Urothelium cell line (cell line): ENCODE measurements at regions not wholly inside any gene's neighbourhood (a gene's known extent, or its start where the extent isn't known, plus 50 kb on each side); places are given as distances from the start of the nearest gene placed in this dataset.

Experiments used
- DNase-seq: peaks from one replicate; pipeline ENCODE4 v3.0.0; 2011; ENCODE audit warnings: low spot score, mixed read lengths
- FAIRE-seq: peaks from 2 replicates; lab custom pipeline; 2011; peaks lifted over from hg19 to GRCh38; lab: Jason Lieb, UNC

DNA sequence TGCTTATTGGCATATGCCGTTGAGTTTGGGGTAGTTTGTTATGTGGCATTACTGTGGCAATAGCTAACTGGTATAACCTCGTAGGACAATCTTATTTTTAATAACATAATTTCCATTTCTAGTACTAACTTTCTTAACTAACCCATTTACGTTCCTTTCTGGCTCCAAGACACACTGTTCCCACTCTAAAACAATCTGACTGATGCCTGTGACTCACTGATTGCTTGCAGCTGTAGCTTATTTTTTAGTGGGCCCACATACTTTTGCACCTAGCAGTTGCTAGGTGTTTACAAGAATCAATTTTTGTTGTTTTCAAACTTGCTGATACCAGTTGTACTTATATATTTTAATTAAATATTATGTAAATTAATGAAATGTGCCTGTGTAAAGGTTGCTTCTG, 52.2 kb downstream of the FAT3 start:
- DNase-seq (no peak), FAIRE-seq (no peak)

DNA sequence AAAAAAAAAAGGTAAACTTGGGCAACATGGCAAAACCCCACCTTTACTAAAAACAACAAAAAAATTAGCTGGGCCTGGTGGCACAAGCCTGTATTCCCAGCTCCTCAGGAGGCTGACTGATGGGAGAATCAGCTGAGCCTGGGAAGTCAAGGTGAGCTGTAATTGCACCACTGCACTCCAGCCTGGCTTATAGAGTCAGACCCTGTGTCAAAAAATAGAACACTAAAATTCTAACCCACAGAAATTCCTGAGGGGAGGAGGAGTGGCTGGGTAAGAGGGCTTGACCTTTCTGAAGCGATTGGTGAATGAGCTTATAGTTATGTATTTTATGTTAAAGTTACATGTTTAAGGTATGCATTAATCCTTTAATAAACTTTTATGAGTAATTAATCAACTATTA, 53.3 kb downstream of the FAT3 start:
- FAIRE-seq, result no peak
- DNase-seq, result peak; percentile 25

DNA sequence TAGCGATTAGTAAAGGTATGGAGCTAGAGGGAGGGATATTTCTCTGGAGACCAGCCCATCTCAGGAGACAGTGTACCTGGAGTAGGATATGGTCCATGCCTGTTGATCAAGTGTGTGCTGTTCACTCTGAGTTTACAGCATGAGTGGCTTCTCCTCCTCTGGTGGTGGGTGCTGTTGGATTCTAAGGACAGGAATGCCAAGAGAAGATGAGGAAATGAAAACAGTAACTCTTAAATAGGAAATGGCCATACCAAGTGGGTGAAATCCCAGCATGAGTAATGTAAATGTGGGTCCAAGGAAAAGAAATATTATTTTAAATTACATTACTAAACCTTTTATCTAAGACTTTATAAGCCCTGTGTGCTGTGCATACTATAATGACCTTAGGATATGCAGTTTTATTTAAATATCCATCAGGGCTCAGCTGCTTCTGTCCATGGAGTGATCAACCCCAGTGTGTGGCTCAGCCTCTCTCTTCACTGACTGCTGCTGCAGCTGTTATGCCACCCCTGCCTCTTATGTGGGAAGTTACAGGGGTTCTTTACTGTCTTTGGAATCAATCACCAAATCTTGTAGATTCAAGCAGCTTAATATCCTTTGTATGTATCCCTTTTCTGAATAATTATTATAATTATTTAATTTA, 54.3 kb downstream of the FAT3 start:
- DNase-seq (no peak), FAIRE-seq (no peak)

DNA sequence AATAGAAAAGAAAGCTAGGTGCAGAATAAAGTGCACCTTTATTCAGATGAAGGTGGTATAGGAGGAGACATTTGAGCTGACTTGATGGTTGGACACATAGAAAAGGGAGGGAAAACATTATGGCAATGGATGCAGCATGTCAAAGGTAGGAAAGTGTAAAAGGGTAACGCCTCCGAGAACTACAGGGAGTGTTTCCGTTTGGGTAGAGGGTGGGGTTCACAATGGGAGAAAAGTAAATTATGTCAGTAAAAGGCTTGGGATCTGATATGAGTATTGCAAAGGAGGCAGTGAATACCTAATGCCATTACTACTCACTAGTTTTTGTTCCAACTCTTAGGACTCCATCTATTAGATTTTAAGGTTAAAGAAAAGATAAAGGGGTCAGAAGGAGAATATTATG, 59.5 kb downstream of the FAT3 start:
- FAIRE-seq (no peak), DNase-seq (no peak)

DNA sequence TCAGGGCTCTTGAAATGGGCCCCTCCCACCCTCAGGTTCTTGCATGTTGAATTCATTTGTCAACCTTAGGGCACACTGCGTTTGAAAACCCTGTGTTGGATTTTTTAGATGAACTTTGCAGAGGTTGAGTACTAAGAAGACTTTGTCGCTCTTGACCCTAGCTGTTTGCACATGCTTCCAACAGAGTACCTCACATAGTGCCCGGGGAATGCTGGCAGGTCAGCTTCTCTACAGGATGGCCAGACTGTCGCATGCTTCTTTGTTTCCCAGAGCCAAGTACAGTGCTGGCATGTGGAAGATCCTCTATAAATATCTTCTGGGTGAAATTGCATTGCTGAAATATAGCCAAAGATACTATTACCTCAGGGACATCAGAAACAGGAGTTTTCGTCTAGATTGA, 59.9 kb downstream of the FAT3 start:
- FAIRE-seq (no peak), DNase-seq (no peak)

DNA sequence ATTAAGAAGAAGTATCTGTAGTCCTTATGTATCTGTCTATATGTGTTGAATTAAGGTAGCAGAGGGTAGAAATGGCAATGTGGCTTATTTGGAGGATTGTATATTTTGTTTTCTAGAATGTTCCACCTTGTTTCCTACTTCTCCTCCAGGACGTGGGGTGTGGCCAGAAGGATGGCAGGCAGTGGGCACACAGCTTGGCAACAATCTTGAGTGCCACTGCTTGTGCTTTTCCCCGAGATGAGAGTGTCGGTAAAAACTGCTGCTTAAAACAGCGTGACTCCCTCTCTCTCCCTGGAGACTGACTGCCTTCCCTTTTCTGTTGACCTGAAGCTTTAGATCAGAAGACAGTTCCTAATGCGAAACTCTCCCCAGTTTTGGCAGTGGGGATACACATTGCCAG, 61.2 kb downstream of the FAT3 start:
- FAIRE-seq (no peak), DNase-seq (no peak)

DNA sequence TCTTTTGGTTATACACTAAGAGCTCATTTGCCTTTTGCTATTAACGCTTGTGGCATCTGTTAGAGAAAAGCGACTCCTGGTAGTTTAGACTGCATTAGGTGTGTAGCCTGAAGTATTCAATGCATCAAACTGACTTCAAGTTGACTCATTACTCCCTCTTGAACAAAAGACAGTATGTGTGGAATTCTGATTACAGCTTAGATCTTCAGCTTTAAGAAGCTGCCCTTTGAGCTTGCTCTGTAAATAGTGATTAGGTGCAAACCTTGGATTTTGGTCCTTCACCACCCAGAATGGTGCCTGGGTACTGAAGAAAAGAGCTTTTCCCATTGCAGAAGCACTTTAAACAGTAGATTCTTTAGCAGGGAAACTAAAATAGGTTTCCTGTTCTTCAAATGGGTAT, 62.1 kb downstream of the FAT3 start:
- FAIRE-seq (no peak), DNase-seq (no peak)

DNA sequence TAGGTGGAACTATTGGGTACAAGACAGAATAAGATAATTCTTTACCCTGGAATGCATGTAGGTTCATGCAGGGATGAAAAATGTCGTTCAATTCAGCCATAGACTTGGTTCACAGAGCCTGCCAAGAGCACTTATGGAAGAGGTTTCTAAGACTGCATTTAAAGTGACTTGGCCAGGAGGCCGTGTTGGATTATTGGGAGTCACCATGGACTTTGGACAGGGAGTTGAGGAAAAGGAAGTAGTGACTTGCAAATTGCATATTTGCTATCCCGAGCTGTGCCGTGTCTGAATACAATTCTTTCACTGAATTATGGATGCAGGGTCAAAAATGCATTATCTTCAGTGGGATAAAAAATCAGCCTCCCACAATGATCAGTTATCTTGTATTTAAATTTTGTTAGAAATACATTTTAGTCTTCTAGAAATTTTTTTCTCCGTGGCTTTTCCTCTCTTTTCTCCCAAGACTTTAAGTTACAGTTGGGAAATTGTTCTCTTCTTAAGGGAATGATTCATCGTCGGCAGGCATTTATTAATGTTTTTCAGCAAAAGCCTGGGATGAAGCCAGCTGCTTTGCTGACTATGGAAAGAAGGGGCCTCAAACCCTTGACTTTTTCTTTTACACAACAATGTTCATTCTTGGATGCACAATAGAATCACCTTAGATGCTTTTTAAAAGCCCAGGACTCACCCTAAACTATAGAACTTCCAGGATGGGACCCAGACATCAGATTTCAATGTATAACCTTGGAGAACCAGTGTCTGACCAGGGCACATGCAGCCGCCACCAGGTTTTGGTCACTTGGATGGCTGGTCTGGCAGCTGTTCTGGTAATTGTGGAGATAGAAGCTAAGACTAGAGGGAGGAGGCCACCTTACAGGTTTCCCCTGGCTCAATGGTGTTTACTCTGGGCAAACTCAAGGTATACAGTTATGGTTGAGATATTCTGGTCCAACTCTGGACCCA, 70.8 kb downstream of the FAT3 start:
- FAIRE-seq, result no peak
- DNase-seq, result no peak

DNA sequence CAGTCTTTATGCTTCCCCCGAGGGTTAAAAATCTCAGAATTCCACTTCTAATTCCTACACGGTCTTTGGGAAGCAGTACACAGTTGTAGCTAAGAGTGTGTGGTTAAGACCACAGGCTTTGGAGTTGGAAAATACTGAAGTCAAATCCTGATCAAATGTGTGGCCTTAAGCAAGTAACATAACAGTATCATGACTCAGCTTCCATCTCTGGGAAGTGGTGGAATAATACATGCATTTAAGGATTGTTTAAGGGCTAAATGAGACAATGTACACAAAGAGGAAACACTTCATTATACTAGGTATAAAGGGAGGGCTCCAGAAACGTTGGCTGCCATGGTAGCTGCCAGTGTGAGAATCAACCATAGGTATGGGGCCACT, 71.5 kb downstream of the FAT3 start:
- DNase-seq (no peak), FAIRE-seq (no peak)

DNA sequence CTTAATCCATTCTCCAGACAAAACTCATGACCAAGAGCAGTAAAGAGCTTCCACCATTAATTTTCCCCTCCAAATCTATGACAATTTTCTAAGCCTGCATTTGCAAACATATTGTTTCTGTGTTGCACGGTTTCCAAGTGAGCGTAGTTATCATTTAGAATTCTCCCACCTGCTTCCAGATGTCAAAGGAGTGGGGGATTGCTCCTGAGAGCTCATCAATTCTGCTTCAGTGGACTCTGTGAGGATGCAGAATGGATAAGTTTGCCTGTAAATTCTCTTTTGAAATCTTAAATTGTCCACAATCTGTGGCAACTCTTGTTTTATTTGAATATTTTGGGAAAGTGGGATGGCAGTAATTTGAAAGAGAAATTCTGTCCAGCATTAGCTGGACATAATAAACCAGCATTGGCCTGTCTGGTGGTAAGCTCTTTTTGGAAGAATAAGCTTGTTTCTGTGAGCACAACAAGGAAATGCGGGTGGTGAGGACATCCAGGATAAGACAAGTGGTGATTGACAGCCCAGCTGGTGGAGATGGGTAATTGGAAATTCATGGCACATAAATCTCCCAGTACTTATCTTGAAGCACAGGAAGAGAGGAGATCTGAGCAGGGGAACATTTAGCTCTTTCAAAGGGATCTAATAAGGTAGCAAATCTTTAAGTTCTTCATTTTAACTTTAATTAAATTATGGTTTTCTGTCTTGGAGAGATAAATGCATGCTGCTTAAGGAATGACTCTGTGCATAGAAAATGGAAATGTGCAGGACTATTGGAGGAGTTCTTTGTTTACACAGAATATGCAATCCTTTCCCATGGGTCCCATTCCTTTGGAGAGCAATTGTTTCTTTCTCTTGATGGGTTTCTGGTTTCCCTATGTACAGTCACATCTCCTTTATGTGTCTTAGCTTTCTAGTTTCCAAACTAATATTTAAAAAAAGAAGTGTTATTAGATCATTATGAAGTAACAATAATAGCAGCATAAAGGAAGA, 73.2 kb downstream of the FAT3 start:
- FAIRE-seq, result no peak
- no peak for DNase-seq

DNA sequence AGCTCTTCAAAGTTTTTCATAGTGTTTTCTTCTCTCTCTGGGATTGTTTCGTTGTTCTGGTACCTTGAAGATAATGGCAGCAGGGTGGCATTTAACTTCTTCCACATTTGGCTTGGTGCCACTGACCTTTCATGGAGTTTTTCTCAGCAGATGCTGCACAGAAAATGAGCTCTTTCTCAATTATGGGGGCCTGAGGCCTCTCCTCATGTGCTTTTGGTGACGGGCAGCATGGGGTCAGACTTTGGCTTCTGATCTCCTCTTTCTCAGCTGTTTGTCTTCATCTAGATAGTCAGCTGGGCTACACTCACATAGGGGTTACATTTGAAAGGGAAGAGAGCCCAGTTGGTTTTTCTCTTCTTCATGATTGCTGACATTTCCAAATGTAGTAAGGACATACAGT, 76.3 kb downstream of the FAT3 start:
- FAIRE-seq (no peak), DNase-seq (no peak)

DNA sequence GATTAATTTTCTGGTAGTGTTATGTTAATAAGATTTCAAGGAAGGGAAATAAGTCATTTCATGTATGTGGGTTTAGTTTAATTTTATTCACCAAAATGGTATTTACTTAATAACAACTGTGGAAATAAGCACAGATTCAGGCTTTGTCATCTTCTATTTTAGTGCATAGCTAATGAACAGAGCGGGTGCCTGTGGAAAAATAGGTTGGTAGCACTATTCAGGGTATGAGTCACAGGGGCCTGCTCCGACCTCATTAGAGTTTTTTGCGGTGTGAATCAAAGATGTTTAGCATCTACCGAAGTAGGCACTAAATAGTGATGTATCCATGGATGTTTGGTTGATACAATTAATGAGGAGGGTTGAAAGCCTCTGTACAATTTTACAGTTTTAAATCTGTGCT, 78.2 kb downstream of the FAT3 start:
- FAIRE-seq, result no peak
- no peak for DNase-seq

DNA sequence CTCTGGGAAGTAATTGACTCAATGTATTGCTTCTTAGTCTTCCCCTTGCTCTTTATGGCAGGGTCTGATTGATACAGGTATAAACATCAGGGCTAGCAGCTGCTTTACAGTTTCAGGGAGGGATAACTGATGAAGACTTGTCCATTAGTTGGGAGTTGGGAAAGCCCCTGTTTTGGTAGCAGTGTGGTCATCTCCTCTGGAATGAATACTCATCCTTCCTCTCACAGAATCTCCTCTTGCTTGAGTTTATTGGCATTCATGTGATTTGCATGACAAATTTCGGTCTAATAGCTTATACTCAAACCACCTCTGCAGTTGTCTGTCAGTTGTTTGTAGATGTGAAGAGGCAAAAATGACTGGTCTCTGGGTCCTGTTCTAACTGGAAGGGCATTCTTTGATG, 79.7 kb downstream of the FAT3 start:
- DNase-seq (no peak), FAIRE-seq (no peak)

DNA sequence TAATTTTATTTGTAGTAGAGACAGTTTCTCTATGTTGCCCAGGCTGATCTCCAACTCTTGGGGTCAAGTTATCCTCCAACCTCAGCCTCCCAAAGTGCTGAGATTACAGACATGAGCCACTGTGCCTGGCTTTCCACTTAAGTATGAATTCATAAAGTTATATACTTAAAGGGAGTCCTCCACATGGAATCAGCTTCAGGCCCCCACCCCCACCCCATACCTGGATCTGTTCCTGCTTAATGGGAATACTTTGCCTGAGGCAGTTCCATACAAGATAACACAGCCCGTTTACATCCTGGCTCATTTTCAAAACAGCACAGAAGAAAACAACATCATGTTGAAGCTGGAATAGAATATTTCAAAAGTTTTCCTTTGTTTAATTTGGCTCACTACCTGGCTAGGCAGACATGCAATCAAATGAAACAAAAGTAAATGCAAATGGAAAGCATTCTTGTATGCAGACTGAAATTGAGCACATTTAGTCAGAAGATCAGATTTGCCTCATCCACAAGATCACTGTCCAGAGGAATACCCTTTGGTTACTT, 82.4 kb downstream of the FAT3 start:
- DNase-seq (no peak), FAIRE-seq (no peak)

DNA sequence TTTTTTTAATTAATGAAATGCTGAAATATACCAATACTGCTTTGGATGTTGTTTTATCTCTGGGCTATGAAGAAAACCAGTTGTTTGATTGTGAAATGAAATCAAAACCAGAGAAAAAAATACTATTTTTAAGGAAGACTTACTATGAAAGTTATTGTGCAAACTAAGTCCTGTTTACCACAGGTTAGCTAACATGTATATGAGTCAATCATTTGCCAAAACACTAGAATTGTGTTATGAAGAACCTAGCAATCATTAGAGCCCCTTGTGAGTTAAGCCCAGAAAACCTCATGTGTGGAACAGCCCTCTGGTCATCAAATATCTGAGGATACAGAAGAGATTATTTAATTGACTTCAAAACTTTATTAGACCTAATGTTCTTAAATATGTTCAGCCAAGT, 83.7 kb downstream of the FAT3 start:
- no peak for DNase-seq
- FAIRE-seq, result no peak

DNA sequence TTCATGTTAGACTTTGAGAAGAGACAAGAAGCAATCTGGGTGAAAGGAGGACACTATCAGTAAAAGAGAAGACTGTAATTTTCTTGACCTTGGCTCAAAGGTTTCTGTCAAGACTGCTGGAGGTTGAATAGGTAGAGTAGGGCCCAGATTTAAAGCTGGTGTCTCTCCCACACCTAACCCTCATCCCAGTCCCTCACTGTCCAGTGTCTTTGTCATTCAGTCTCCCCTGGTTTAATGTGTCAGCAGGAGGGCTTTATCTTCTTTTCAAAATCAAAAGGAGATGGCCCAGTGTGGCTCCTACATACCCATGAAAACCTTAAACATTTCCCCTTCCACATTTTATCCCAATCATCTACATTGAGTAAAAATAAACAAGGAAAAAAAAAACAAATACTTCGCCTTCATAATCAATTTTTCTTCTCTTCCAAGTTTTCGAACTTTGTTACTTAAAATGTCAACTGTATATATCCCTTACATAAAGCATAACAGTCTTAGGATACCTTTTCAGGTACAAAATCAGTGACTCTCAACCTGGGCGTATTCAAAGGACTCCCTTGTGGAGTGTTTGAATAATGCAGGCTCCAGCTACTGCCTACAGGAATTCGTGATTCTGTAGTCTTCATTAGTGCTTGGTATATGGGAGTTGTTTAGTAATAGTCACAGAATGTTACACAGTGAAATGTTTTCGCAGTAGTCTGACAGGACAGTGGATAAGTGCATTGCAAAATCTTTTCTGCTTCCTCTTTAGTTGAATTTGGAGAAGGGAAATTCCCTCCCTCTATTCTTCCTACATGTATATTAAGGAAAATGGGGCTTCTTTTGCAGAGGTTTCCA, 87.2 kb downstream of the FAT3 start:
- DNase-seq (no peak), FAIRE-seq (no peak)

DNA sequence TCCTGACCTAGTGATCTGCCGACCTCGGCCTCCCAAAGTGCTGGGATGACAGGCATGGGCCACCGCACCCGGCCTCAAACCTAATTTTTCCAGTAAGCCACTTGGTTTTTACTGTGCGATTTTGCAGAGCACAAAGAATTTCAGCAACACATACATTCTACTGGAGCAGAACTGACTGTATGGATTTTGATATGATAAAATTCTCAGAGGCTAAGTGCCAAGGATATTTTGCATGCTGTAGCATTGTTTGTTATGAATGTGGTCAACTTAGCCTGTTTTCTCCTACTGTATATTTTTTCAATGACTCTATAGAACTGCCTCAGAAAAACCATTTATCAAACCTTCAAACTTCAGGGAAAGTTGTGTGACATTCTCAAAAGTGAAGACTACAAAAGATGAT, 89.2 kb downstream of the FAT3 start:
- FAIRE-seq (no peak), DNase-seq (no peak)

DNA sequence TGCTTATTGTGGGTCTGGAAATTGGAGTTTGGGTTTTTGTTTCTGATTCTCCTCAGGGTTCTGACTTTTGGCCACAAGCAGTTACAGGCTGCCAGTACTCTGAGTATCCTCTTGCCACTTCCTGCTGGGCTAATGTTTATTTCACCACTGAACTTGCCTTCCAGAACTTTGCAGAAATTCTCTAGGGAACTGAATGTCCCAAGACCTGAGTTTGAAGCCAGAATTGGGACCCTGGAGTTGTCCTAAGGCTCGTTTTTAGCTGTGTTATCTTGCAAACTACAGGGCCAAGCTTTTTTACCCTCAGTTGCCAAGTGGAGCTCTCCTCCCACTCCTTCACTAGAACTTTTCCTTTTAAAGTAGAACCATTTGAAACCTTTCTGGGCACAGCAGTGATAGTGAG, 89.9 kb downstream of the FAT3 start:
- FAIRE-seq (no peak), DNase-seq (no peak)

DNA sequence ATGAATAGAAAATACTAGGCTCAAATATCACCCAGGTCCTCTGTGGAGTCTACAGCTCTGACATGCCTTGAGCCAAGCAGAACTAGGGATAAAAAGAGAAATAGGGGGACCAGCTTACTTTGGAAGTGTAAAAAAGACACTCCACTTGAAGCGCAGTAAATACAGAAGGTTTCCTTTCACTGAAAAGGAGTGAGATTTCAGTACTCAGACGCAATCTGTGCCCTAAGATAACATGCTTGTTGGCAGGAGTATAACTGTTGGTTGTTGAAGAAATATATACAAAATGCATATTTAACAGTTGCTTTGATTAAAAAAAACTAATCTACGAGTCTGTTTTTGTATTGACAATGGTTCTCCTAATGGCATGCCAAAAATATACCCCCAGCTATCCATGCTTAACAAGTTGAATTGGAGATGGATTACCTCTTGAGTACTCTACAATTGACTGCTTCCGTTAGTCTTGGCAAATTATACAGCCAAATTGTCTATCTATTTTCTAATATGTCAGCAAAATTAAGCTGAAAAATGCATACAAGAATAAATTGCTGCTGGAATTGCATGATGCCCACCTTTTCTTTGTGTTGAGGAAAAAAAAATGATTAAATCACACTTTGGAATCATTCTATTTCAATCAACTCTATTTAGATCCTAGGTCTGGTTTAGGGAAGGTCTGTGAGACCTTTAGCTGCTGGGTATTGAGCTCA, 91.6 kb downstream of the FAT3 start:
- FAIRE-seq, result no peak
- no peak for DNase-seq

DNA sequence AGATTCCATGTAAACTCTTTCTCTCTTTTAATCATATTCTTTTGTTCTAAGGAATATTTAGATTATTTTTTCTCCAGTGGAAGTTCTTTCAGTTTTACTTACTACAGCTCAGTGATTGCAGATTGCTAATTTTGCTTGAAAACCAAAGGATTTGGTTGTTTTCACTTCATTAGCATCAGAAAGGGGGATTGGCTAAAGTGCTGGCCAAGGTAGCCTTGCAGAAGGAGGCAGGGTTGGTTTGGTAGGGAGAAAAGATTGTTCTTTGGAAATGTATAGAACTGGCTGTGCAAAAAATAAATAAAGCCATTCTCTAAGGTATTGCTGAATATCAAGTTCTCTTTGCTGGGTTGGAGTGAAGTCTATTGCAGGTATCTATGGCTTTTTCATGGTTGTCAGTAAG, 92.6 kb downstream of the FAT3 start:
- DNase-seq (no peak), FAIRE-seq (no peak)
